H7 (cell line): ENCODE measurements at regions not wholly inside any gene's neighbourhood (a gene's known extent, or its start where the extent isn't known, plus 50 kb on each side); places are given as distances from the start of the nearest gene placed in this dataset.
"Not testable (repeated sequence)": the region's sequence is repeated elsewhere in the genome, so short reads cannot be mapped to it uniquely, and the experiment has no call there.

ENCODE experiments used
- DNase-seq: peaks from one replicate; pipeline ENCODE4 v3.0.0; 2012
- H3K27me3 ChIP-seq: 2 replicates; pipeline ENCODE4 v1.6.0; 2011; ENCODE audit warnings: mild to moderate bottlenecking, low read length; ENCODE audit not compliant: control insufficient read depth, insufficient read depth
- H3K36me3 ChIP-seq: replicated peaks from 2 replicates; pipeline ENCODE4 v1.5.1; 2011; ENCODE audit warnings: low read length; ENCODE audit not compliant: control insufficient read depth, insufficient read depth
- H3K4me3 ChIP-seq: 2 replicates; pipeline ENCODE4 v1.5.1; 2011; ENCODE audit warnings: low read depth, mild to moderate bottlenecking, control low read depth, low read length, moderate library complexity; ENCODE audit not compliant: insufficient read depth

DNA sequence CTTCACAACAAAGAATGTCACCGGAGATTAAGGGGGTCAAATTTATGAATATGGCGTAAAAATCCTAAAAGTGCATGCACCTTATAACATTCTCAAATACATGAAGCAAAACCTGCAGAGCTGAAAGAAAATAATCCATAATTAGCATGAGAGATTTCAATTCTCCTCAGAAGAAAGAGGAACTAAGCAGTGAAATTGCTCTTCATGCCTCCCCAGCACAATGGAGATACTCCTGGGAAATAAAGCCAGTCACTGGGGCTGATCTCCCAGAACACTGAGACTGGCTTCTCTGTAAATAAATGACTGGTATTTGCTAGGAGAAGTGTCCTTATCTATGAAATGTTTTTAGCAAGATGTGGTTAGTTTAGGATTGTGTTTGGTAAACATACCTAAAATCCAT lies 68.1 kb downstream of the GOLGA6L6 start:
- not testable (repeated sequence) for H3K4me3 ChIP-seq, H3K36me3 ChIP-seq, DNase-seq, H3K27me3 ChIP-seq

DNA sequence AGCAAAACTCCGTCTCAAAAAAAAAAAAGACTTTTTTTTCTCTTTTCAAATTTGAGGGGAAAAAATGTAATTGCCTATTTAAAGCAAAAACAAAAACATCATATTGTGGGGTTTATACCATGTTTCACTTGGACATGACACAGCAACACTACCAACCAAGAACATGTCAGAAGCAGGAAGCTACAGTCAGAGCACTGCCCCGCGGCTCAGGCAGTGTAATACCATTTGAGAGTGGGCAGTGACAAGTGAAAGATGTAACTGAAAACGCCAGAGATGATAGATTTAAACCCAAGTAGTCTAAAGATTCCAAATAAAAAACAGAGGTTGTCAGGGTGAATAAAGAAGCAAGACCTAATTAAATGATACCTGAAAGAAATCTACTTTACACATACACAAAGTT lies 68.6 kb downstream of the GOLGA6L6 start:
- H3K27me3 ChIP-seq, H3K4me3 ChIP-seq, DNase-seq, H3K36me3 ChIP-seq: not testable (repeated sequence)

DNA sequence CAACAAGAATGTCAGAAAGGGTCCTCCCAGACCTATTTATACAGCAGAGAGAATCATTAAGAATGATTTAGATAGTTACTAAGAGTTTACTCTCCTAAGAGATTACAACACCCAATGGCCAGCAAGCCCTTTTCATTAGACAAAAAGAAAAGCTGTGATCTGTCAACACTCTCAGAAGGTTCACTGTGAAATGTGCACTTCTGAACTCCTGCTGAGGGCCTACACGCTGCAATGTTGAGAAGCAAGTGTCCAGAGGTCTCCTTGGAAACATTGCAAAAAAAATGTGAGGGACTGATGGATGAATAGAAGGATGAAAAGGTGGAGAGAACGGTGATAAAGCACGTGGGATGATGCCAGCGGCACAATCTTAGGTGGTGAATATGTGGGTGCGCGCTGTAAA lies 70.8 kb downstream of the GOLGA6L6 start:
- not testable (repeated sequence) for H3K36me3 ChIP-seq, H3K27me3 ChIP-seq, H3K4me3 ChIP-seq, DNase-seq

DNA sequence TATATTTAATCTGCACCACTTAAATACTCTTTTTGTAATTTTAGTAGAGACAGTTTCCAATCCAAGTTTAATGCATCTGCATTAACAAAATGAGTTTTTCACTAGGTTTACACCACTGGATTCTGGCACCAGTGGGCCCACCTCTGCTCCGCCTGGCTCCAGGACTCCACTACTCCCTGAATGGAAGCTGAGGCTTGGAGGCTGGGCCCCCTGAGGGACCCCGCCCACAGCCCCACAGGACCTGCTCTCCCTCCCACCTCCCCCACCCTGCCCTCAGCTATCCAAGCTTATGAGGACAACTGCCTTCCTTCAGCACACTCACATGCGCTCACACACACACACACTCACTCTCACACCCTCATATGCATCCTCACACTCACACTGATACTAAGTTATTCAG lies 100.5 kb downstream of the GOLGA6L6 start:
- H3K27me3 ChIP-seq, H3K4me3 ChIP-seq, DNase-seq, H3K36me3 ChIP-seq: not testable (repeated sequence)

DNA sequence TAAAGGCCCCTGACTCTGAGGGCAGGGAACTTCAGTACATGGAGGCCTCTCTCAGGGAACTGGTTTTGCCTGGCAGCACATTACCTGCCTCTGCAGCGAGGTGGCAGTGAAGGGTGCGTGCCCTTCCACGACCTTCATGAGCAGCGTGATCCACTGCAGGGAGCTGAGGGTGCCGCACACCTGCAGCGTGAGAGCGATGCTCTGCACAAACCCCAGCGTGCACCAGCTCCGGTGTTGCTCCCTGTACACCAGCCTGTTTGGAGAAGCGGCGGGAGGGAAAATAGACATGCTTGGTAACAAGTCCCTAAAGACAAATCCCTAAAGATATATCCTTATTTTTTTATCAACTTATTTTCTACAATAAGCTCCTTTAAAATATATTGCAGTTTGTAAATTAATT lies 101.2 kb downstream of the GOLGA6L6 start:
- DNase-seq, H3K36me3 ChIP-seq, H3K4me3 ChIP-seq, H3K27me3 ChIP-seq: not testable (repeated sequence)

DNA sequence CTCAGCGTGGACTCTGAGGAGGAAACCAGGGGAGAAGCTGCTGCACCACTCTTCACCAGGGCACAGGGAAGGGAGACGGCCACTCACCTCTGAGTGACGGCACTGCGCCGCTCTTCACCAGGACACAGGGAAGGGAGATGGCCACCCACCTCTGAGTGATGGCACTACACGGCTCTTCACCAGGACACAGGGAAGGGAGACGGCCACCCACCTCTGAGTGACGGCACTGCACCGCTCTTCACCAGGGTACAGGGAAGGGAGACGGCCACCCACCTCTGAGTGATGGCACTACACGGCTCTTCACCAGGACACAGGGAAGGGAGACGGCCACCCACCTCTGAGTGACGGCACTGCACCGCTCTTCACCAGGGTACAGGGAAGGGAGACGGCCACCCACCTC lies 102.5 kb downstream of the GOLGA6L6 start:
- not testable (repeated sequence) for H3K36me3 ChIP-seq, DNase-seq, H3K27me3 ChIP-seq, H3K4me3 ChIP-seq

DNA sequence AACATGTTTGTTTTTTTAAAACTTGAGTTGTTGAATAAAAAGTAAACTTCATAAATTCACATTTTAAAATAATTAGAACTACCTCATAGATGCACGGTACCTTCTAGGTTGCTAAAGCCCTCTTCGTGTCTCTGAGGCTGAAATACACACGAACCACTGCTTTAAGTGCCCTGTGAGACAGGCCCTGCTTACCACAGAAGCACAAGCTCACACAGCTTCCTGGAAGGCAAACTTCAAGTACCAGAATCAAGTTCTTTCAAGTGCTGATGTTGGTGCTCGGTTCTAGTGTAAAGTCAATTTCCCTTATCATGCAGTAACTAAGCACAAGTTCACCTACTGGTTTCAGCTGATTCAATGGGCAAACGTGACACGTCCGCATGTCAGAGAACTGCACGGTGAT lies 103.3 kb downstream of the GOLGA6L6 start:
- not testable (repeated sequence) for H3K36me3 ChIP-seq, H3K4me3 ChIP-seq, H3K27me3 ChIP-seq, DNase-seq

DNA sequence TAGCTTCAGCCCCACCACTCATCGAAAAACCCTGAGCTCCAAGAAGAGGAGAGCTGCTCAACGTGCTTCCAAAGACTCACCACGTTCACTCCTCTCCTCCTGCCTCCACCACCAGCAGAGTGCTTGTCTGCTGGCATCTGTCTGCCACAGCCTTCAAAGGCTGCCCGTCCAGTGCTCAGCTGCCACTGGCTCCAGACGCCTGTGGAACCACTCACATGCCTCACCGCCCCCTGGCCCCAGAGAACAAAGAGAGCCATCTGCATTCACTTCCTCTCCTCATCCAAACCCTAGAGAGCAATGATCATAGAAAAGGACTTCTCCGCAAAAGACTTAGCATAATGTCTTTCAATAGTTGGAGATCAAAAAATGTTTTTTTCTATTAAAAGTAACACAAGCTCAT lies 108.1 kb downstream of the GOLGA6L6 start:
- H3K27me3 ChIP-seq, DNase-seq, H3K36me3 ChIP-seq, H3K4me3 ChIP-seq: not testable (repeated sequence)

DNA sequence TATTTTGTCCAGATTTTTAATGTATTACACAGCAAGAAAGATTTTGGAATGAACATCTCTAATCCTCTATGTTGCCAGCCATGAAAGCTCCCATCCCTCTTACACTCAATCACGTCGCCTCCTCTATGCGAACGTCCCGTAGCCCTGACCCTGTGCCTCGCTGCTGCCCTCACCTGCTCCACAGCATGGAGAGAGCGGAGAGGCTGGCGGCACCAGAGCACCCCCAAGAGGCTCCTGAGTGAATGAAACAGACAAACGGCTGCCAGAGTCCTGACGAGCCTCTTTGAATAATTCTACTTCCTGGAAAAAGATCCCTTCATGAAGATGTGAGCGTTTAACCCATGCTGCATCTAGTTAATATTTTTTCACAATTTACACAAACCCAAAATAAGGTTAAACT lies 111.1 kb downstream of the GOLGA6L6 start:
- H3K4me3 ChIP-seq, H3K27me3 ChIP-seq, DNase-seq, H3K36me3 ChIP-seq: not testable (repeated sequence)

DNA sequence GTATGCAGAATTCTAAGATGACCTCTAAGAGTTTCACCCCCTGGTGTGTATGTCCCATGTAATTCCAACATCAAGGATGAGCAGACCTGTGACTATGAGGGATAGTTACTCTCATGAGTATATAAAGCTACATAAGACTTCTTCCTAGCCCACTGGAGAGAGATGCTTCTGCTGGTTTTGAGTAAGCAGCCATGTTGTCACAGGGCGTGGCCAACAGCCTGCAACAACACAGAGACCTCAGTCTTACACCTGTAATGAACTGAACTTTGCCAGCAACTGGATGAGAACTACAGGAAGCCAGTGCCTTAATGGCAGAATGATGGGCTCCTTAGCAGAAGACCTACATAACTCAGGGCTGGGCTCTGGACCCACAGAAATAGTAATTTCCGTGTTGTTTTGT lies 120.9 kb downstream of the GOLGA6L6 start:
- not testable (repeated sequence) for H3K4me3 ChIP-seq, DNase-seq, H3K27me3 ChIP-seq, H3K36me3 ChIP-seq

DNA sequence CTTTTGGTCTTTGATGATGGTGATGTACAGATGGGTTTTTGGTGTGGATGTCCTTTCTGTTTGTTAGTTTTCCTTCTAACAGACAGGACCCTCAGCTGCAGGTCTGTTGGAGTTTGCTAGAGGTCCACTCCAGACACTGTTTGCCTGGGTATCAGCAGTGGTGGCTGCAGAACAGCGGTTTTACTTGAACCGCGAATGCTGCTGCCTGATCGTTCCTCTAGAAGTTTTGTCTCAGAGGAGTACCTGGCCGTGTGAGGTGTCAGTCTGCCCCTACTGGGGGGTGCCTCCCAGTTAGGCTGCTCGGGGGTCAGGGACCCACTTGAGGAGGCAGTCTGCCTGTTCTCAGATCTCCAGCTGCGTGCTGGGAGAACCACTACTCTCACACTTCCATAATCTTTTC lies 125.0 kb downstream of the GOLGA6L6 start:
- H3K27me3 ChIP-seq, H3K36me3 ChIP-seq, DNase-seq, H3K4me3 ChIP-seq: not testable (repeated sequence)

DNA sequence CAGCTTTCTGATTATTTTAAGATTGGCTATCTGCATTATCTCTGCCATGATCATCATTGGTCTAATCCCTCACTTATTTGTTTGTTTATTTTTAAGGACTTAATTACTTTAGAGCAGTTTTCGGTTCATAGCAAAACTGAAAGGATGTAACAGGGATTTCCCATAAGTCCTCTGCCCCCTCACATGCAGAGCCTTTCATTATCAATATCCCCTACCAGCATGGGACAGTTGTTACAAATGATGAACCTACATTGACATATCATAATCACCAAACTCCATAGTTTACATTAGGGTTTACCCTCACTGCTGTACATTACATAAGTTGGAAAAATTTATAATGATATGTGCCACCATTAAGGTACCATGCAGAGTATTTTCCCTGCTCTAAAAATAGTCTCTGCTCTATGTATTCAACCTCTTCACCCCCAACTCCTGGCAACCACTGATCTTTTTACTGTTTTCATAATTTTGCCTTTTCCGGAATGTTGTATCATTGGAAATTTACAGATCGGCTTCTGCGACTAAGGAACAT lies 131.9 kb downstream of the GOLGA6L6 start:
- H3K4me3 ChIP-seq, H3K36me3 ChIP-seq, DNase-seq, H3K27me3 ChIP-seq: not testable (repeated sequence)

DNA sequence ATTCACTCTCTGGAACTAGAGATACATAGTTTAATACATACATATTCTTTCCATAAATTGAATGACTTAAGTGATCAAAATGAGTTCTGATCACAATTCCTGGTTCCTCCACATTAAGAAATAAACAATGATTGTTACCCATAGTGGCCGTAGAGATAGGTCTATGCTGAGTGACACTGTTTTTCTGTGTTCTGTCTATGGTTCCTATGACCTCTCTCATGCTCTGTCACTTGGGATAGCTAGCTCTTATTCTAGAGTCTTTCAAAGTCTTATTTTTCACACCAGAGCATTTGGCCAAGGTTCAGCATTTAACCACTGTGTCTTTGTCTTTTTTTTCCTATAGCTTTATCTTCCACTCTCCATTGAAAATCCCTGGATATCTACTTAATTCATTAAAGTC lies 132.4 kb downstream of the GOLGA6L6 start:
- H3K36me3 ChIP-seq, result no peaks in the 10 kb centered on the region
- no peak overlapping the region for H3K4me3 ChIP-seq
- H3K27me3 ChIP-seq, result no peaks in the 10 kb centered on the region
- no peak for DNase-seq

DNA sequence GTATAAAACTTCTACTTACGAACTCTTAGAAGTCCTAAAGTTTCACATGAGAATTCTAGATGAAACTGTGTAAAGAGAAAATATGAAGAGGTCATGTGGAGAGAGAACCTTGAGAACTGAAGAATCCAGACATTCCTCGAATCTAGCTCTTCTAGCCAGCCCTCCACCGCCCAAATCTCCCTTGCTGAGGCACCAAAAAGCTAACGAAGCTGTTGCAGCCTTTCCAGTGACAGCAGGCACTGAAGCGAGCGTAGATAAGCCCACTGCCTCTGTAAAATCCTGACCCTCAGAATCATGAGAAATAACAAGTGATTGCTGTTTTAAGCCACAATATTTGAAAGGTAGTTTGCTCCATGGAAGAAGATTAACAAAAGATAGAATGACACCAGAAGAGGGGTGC lies 134.0 kb downstream of the GOLGA6L6 start:
- no peak overlapping the region for H3K4me3 ChIP-seq
- DNase-seq, result no peak
- H3K36me3 ChIP-seq, result no peaks in the 10 kb centered on the region
- no peaks in the 10 kb centered on the region for H3K27me3 ChIP-seq

DNA sequence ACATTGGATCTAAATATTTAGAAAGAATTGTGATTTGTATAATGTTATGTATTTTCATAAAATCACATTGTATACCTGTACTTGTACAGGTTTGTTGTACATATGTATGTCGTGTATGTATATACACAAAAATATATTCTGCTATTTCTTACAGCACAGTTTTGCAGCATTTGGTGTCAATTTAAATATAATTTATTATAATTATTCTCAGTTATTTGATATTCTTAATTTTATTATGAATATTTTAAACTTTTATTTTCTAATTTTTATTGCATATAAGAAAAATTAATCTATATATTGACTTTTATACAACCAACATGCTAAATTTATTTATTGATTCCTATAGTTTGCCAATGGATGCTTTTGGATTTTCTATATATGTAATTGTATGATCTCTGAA lies 137.0 kb downstream of the GOLGA6L6 start:
- H3K36me3 ChIP-seq, H3K4me3 ChIP-seq, DNase-seq, H3K27me3 ChIP-seq: not testable (repeated sequence)

DNA sequence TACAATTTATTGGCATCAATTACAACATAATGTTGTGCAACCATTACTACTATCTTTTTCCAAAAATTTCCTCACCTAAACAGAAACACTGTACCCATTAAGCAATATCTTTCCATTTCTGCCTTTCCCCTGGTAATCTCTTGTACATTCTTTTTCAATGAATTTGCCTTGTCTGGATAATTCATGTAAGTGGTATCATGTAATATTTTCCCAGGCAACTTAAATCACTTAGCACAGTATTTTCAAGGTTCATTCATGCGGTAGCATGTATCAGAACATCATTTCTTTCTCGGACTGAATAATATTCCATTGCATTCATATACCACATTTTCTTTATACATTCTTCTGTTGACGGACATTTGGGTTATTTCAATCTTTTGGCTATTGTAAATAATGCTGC lies 139.0 kb downstream of the GOLGA6L6 start:
- not testable (repeated sequence) for DNase-seq, H3K27me3 ChIP-seq, H3K36me3 ChIP-seq, H3K4me3 ChIP-seq
